GM23338 (cell line): ENCODE measurements at regions not wholly inside any gene's neighbourhood (a gene's known extent, or its start where the extent isn't known, plus 50 kb on each side); places are given as distances from the start of the nearest gene placed in this dataset.

Experiments used
- ATAC-seq: fragments of 200-7000 bp; cut with Tn5 transposase; 3 replicates; pipeline ENCODE4 v1.9.1; 2020
- DNase-seq: peaks from one replicate; pipeline ENCODE4 v3.0.0-alpha.2; 2015; ENCODE audit warnings: low spot score
- H2AFZ ChIP-seq: fragments of 200-600 bp; sonication (generic); 2 replicates; pipeline ENCODE4 v1.8.0; 2016; ENCODE audit warnings: antibody characterized with exemption, mild to moderate bottlenecking, moderate library complexity
- H3F3A ChIP-seq: fragments of 200-600 bp; sonication (generic); replicated peaks from 2 replicates; pipeline ENCODE4 v1.8.0; 2017; ENCODE audit warnings: antibody characterized with exemption, mixed run types, low read depth
- H3K27ac ChIP-seq: fragments of 200-600 bp; sonication (generic); 2 replicates; pipeline ENCODE4 v1.6.1; 2016; ENCODE audit warnings: low read depth
- H3K27me3 ChIP-seq: fragments of 200-600 bp; sonication (generic); 2 replicates; pipeline ENCODE4 v1.8.0; 2016; ENCODE audit warnings: mild to moderate bottlenecking, mixed run types, moderate library complexity; ENCODE audit not compliant: insufficient read depth
- H3K36me3 ChIP-seq: fragments of 200-600 bp; sonication (generic); 2 replicates; pipeline ENCODE4 v1.8.0; 2016; ENCODE audit warnings: mild to moderate bottlenecking; ENCODE audit not compliant: insufficient read depth
- H3K4me1 ChIP-seq: fragments of 200-600 bp; sonication (generic); 2 replicates; pipeline ENCODE4 v1.8.0; 2016; ENCODE audit warnings: mild to moderate bottlenecking, moderate library complexity; ENCODE audit not compliant: insufficient read depth
- H3K4me2 ChIP-seq: fragments of 200-600 bp; sonication (generic); 2 replicates; pipeline ENCODE4 v1.7.1; 2017; ENCODE audit warnings: mixed run types
- H3K4me3 ChIP-seq: fragments of 200-600 bp; sonication (generic); 2 replicates; pipeline ENCODE4 v1.6.1; 2016; ENCODE audit warnings: mixed run types
- H3K79me2 ChIP-seq: fragments of 200-600 bp; sonication (generic); replicated peaks from 2 replicates; pipeline ENCODE4 v1.8.0; 2017; ENCODE audit warnings: mild to moderate bottlenecking; ENCODE audit not compliant: insufficient read depth
- H3K9me2 ChIP-seq: fragments of 200-600 bp; sonication (generic); 2 replicates; pipeline ENCODE4 v1.8.0; 2017; ENCODE audit not compliant: insufficient read depth
- H4K20me1 ChIP-seq: fragments of 200-600 bp; sonication (generic); replicated peaks from 2 replicates; pipeline ENCODE4 v1.8.0; 2017; ENCODE audit warnings: mild to moderate bottlenecking; ENCODE audit not compliant: insufficient read depth
- H3K27ac Mint-ChIP-seq: 2 replicates; pipeline ENCODE4 v1.8.0; 2020; ENCODE audit warnings: inconsistent platforms, mild to moderate bottlenecking, moderate library complexity, mixed read lengths
- H3K27me3 Mint-ChIP-seq: 3 replicates; pipeline ENCODE4 v1.8.0; 2022; ENCODE audit warnings: low read depth, mild to moderate bottlenecking, moderate library complexity, mixed read lengths, inconsistent platforms; ENCODE audit not compliant: insufficient read depth, poor library complexity
- H3K36me3 Mint-ChIP-seq: 3 replicates; pipeline ENCODE4 v1.8.0; 2021; ENCODE audit warnings: low read depth, mild to moderate bottlenecking, inconsistent platforms, moderate library complexity, mixed read lengths
- H3K4me1 Mint-ChIP-seq: 3 replicates; pipeline ENCODE4 v1.8.0; 2020; ENCODE audit warnings: mild to moderate bottlenecking, inconsistent platforms, mixed read lengths
- H3K4me3 Mint-ChIP-seq: 3 replicates; pipeline ENCODE4 v1.8.0; 2021; ENCODE audit warnings: moderate library complexity, mild to moderate bottlenecking, inconsistent platforms, mixed read lengths
- H3K9me3 Mint-ChIP-seq: 3 replicates; pipeline ENCODE4 v1.8.0; 2020; ENCODE audit warnings: moderate library complexity, mild to moderate bottlenecking, inconsistent platforms, mixed read lengths
- CTCF ChIP-seq, 2 experiments: fragments of 200-600 bp in 1 of 2; sonication (generic) in 1 of 2; conservative IDR thresholded peaks; 2 replicates each; pipeline versions ENCODE4 v1.5.1 to v1.6.1; 2016 to 2017; ENCODE audit warnings: antibody characterized with exemption in 2 of 2, low read depth in 2 of 2, mild to moderate bottlenecking in 2 of 2, moderate library complexity in 1 of 2
- NANOG ChIP-seq: IDR thresholded peaks from 2 replicates; pipeline ENCODE4 v1.6.1; 2016; ENCODE audit warnings: antibody characterized with exemption, borderline replicate concordance
- POLR2AphosphoS5 ChIP-seq: IDR thresholded peaks from 2 replicates; pipeline ENCODE4 v1.6.1; 2016; ENCODE audit warnings: antibody characterized with exemption, low read depth
- STAT1 ChIP-seq: IDR thresholded peaks from one replicate; pipeline ENCODE4 v1.6.1; 2016; ENCODE audit warnings: antibody characterized with exemption; ENCODE audit not compliant: unreplicated experiment
- ZNF462 ChIP-seq: fragments of 250-450 bp; sonication (Bioruptor Pico); IDR thresholded peaks from 2 replicates; pipeline ENCODE4 v1.5.0; 2020; ENCODE audit warnings: mild to moderate bottlenecking, moderate library complexity

- no peak for TF ChIP-seq ZNF462
- TF ChIP-seq POLR2AphosphoS5, result no peak
- no peak for TF ChIP-seq NANOG
- no peak for TF ChIP-seq STAT1
Observed at GRCh38 chr6:40685862-40686261, 98.7 kb upstream of the LRFN2 start (continued).

GRCh38 chr6:40681622-40682021, 94.5 kb upstream of the LRFN2 start:
- Mint-ChIP-seq H3K36me3 (0 out of 3 replicates have a peak, but pooled peaks cover 2% of the 10 kb centered on the region), H3K27me3 (peaks cover 6% of the 10 kb centered on the region)
- no peaks in the 10 kb centered on the region for H3K9me2 ChIP-seq

More at GRCh38 chr6:40681622-40682021, 94.5 kb upstream of the LRFN2 start:
- Histone ChIP-seq H2AFZ (no peak overlapping the region), H3F3A (no peaks in the 10 kb centered on the region), H3K36me3 (no peaks in the 10 kb centered on the region), H3K4me2 (no peak overlapping the region), H3K27ac (no peak overlapping the region), H3K79me2 (no peaks in the 10 kb centered on the region), H3K4me3 (no peak overlapping the region), H3K27me3 (no peaks in the 10 kb centered on the region), H3K4me1 (no peaks in the 10 kb centered on the region), H4K20me1 (no peaks in the 10 kb centered on the region)
- ATAC-seq (no peak), DNase-seq (no peak)
- Mint-ChIP-seq H3K4me1 (no peaks in the 10 kb centered on the region), H3K4me3 (no peak overlapping the region), H3K27ac (no peak overlapping the region), H3K9me3 (peaks cover 4% of the 10 kb centered on the region; the same call in 2 of the 3 replicates)
- TF ChIP-seq STAT1 (no peak), CTCF (conservative IDR thresholded peaks at IDR 0.05; ENCODE audit: low read depth in 2 of 2) (no peak)
